OCI-LY3 (cell line): ENCODE measurements at regions not wholly inside any gene's neighbourhood (a gene's known extent, or its start where the extent isn't known, plus 50 kb on each side); places are given as distances from the start of the nearest gene placed in this dataset.

Experiments
- CTCF ChIP-seq: fragments of 200-600, 300-600 bp; sonication (generic); IDR thresholded peaks from 2 replicates; pipeline ENCODE4 v1.5.1; 2014; ENCODE audit warnings: antibody characterized with exemption, low read length, low read depth
- EZH2phosphoT487 ChIP-seq: fragments of 200-600 bp; shearing (Covaris generic); IDR thresholded peaks from 2 replicates; pipeline ENCODE4 v1.6.1; 2018; ENCODE audit warnings: antibody characterized with exemption, mixed run types, low read depth

GRCh38 chr4:10981576-10981975 lies 297.0 kb upstream of the CLNK start:
- TF ChIP-seq EZH2phosphoT487 (no peak), CTCF (no peak)
